GM18870 (cell line): ENCODE measurements at regions not wholly inside any gene's neighbourhood (a gene's known extent, or its start where the extent isn't known, plus 50 kb on each side); places are given as distances from the start of the nearest gene placed in this dataset.
A peak's percentile ranks its signal among the peaks of the same experiment; 100 is the strongest.

Source experiments
- ATAC-seq: cut with Tn5 transposase; IDR thresholded peaks from one replicate; pipeline ENCODE4 v1.9.1; 2021; ENCODE audit warnings: moderate library complexity; ENCODE audit not compliant: unreplicated experiment

DNA sequence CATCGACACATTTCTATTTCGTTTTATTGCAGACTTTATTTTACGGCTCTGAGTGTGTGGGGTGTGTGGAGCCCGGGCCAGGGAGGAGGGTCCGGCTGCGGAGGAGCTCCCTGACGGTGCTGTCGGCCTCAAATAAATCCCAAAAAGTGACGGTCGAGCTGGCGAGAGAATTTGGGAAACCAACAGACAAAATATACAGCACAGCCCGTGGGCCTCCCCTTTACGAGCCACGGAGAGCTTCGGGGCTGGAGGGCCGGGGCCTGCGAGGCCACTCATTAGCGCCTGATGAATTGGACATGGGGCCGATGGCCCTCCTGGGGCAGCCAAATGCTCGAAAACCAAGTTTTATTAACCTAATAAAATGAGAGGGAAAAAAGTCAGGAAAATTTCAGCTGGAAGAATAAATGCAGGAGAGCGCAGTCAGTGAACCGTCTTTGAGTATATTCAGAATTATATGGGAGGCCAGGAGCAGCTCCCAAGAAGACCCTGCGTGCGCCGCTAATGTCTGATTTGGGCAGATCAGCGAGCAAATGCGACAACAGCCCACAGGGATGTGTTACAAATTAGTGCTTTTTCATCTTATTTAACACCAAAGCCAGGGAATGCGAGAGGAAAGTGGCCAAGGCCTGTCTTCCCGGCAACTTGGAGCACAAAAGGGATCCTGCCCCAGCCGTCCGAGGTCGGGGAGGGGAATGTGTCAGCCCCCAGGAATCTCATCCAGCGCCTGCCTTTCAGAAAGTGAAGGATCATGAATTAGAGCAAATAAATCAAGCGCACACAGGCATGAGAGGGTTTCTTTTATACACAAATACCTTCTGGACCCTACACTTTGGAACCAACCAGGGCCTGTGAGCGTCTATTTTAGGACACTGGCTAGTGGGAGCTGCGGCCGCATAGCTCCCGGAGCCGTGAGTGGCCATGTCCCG lies 249.1 kb downstream of the C16orf95 start:
- ATAC-seq: no peak

DNA sequence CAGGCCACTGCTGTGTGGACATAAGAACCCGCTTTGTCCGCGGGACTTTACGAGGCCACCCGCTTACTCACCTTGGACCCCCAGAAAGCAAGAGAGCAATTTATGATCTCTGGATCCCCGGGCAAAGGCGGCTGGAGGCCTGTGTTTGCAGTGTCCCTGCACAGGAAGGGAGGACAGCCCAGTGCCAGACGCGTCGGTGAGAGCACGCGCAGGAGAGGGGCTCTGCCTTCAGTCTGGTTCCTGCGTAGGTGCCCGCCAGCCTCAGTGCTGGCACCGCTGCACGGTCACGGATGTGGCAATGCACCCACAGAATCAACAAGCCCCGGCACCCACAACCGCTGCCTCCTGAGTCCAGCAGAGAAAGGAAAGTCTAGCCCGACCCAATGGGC lies 248.4 kb downstream of the C16orf95 start:
- ATAC-seq: no peak

DNA sequence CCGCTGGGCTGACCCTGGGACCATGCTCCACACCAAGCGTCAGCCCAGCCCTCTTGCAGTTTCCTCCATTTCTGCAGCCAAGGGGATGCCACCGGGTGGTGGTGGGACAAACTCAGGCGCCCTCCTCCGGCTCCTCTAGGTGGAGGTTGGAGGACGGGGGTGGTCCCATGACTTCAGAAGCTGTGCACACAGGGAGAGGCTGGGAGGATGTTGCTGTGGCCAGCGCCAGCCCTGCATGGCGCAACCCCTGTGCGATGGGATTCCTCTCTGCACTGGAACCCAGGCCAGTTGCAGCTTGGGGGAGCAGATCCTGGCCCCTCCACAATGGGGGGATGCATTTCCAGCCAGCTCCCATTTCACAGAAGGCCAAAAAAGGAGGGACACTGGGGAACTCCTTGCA lies 246.5 kb downstream of the C16orf95 start:
- no peak for ATAC-seq

DNA sequence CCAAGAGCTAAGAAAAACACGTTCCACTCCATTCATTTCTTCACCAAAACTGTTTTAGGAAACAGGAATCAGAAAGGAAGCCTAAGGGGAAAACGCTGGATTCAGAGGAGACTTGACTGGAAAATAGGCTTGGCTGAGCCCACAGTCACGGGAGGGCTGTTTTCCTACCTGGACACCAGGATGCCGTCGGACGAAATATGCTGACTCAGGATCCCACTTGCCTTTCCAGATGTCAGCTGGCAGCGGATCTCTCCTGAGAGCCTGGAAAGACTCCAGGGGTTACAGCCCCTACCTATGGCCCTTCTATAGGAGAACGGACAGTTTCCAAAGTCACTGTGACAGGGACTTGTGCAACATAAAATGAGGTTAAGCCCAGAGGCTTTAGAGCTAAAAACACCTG lies 245.1 kb downstream of the C16orf95 start:
- no peak for ATAC-seq

DNA sequence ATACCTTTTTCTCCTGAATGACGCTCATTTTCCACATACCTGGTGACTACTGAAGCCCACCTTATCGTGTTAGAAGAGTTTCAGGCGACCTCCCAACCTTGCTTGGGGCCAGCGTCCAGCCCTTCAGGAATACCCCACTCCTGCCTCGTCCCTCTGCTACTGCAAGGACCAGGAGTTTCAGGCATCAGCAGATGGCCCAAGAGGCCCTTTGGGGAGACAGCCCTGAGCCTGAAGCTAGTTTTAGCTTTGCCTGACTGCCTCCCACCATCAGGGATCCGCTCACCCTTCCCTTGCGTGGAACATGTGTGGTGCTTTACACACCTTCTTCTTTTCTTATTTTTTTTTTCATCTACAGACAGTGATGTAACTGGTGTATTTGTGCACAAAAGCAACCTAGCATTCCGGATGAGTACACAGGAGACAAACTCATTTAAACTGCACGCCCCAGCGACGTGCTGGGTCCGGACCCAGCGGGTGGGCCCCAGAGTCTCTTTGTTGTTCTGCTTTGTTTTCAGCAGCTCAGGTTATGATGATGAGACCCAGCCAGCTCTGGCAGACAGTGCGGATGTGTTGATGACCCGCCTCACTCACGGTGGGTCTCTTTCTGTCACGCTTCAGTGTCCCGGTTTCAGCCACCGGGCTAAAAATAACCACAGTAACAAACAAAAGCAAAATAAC lies 242.4 kb downstream of the C16orf95 start:
- peak; percentile 55 for ATAC-seq

DNA sequence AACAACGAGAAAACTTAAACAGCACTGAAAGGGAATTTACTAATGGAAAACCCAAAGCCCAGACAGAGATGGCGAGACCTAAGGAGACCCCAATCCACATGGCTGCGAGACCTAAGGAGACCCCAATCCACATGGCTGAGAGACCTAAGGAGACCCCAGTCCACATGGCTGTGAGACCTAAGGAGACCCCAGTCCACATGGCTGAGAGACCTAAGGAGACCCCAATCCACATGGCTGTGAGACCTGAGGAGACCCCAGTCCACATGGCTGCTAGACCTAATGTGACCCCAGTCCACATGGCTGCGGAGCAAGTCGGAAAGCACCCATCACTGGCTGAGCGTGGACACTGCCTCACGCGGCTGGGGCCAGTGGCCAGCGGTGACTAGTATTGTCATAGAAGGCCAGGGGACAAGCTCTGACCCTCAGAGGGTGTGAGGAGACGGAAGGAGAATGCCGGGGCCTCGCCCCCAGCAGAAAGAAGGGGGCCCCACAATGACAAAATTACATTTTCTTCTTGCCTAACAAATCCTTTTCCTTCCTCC lies 241.8 kb downstream of the C16orf95 start:
- no peak for ATAC-seq

DNA sequence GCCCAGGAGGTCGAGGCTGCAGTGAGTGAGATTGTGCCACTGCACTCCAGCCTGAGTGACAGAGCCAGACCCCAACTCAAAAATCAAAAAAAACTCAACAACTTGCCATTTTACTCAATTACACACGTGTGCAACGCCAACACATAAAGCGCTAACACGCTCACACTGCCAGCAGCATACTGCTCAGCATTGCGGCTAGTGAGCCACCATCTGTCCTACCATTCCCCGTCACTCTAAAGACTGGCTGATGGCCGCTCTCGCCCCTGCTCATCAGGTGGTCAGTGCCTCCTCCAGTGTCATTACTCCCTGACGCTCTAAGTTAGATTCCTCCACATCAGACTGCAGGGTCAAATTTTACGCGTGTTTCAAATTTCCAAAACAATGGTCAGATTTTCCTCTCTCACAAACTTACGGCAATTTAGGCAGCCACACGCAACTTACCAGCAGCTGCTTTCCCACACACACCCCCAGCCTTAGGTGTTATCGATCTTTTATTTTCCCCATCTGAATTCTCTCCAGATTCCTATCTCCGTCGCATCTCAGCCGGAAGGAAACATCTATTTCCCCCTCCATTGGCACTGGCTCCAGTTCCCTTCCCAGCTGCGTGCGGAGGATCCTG lies 240.8 kb downstream of the C16orf95 start:
- no peak for ATAC-seq

DNA sequence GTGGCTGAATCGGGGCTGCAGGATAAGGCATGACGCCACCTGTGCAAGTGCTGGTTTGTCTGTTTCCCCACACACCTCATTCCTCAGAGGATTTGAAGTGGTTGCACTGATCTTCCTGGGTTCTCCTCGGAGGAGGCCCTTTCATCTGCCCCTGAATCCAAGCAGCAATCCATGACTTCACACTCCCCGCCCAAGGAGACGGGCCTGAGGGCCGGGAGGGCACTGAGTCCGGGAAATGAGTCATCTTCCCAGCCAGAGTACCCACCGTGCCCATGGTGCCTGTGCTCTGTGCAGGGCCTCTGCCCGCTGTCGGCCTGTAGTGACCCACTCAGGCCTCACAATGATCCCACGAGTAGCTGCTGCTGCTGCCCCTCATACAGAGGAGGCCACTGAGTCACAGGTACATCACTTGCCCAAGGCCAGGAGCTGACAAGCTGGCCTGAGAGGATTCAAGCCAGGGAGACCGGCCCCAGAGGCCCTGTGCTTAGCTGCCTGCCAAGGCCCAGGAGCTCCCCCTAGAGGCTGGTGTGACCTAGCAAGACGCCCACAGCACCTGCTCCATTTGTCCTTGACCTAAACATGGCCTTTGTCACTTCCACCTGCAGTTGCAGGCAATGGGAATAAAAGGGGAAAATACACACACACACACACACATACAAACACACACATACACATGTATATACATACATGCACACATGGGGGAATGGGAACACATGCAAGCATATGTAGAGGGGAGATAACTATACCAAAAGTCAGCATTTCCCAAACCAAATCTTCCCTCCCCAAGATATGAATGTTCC lies 240.0 kb downstream of the C16orf95 start:
- ATAC-seq: no peak

DNA sequence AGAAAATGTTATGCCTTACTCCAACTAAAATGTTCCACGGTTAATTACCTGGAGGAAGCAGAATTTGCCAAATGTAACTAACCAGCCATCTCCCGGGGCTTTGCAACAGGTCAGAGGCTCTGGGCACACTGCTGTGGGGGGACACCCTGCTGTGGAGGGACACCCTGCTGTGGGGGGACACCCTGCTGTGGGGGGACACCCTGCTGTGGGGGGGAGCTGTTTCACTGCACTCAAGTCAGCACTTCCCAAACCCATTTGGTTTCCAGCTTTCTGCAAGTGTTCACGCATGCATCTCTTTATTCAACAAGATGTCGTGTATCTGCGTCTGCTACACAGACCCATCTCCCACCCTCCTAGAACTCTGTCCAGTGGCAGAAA lies 239.5 kb downstream of the C16orf95 start:
- ATAC-seq: no peak

DNA sequence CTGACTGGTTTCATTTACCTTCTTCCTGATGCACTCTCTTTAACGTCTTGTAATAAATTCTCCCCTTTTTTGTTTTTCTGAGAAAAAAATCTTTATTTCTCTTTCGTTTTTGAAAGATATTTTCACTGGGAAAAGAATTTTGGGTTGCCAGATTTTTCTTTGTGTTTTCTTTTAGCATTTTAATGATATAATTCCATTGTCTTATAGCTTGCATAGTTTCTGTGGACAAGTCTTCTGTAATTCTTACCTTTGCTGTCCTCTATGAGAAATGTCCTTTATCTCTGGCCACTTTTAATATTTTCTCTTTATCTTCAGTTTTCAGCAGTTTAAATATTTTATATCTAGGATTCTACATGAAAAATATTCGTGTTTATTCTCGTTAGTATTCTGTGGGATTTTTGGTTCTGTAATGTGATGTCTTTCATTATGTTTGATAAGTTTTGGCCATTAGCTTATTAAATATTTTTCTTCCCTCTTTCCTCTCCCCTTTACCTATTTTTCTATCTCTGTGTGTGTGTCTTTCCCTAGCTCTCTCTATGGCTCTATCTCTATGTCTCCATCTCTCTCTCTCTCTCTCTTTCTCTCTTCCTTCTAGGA lies 236.5 kb downstream of the C16orf95 start:
- no peak for ATAC-seq

DNA sequence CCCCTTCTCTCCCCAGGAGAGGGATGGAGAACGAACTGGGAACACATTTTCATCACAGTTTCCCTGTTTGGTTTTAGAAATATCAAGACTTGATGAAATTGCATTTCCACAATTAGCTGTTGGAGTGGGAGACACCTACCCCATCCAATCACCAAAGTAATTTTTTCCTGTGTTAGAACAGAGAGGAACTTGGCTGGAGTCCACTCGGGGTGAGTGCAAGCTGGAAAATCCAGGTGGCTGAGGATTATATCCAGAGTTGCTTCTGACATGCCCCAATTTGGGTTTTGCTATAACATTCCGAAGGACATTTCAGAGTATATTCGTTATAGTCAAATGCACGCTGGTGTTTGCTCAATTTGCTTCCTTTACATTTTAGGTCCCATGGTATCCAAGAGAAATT lies 231.8 kb downstream of the C16orf95 start:
- ATAC-seq: no peak

DNA sequence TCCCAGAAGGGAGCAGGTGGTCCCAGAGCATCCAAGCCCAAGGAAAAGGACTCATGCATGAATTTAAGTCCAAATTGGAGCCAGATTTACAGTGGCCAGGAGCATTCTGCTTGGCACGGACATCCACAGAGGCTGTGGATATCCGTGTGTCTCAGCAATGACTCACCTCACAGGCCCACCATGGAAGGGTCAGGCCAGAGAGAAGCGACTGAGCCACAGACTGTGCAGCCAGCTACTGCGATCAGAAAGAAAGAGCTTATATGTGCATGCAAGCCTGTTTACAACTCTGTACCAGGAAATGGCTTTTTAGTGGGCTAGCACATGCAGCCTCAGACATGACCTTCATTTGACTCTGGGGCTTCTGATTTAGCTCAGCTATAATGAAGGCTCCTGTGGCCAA lies 231.0 kb downstream of the C16orf95 start:
- ATAC-seq: no peak

DNA sequence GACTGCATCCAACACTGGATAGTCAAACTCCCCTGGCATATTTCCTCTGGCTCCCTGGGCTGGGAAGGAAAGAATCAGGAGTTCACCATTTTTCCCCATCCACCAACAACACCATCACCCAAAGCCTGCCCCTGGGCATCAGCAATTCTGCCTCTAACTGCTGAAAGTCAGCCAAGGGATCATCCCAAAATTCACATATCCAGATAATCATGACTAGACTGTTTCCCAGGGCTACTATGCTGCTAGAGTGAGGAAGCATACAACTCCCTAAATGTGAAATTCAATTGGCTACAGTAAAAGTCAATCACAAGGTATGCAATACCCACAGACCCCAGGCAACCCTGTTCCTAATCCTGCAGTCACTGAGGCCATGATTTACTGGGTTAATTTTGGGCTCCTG lies 230.6 kb downstream of the C16orf95 start:
- no peak for ATAC-seq

DNA sequence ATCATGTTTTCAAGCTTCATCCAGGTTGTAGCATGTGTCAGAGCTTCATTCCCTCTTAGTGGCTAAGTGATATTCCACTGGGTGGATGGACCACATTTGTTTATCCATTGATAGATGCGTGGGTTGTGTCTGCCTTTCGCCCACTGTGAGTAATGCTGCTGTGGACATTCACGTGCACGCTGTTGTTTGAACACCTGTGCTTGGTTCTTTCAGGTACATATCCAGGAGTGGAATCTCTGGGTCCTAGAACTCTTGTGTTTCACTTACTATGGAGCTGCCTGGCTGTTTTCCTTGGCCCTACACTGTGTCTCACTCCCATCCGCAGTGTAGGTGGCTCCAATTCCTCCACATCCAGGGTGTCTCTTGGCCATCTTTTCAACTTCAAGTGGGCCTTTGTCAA lies 224.2 kb downstream of the C16orf95 start:
- no peak for ATAC-seq

DNA sequence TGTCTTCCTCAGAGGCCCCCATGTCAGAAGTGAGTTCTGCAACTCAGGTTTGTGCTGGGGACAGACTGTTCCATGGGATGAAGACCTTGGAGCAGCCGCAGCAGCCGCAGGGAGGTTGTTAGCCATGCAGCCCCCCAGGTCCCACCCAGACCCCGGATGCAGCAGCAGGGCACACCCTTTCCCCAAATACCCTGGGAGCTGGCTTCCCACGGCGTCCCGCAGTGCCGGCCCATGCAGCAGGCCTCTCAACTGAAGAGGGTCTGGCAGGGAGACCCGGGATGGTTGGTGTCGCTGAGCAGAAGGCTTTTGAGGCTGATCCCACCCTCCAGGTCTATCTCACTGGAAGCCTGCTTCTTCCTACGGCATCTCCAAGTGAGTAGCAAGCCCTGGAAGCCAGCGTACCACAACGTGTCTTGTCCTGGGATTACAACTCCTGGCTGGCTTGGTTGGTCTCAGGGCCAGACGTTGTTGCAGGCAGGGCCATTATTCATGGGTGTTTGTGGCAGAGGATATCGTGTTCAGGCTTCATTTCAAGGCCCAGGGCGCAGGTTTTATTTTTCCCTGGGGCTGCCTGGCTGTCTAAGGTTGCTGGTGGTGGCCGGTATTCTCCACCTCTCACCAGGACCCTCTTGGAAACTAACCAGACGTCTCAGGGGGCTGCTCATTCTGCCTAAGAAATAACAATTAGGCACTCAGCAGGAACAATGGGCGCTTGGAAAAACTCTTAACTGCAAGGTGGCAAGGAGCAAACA lies 223.2 kb downstream of the C16orf95 start:
- no peak for ATAC-seq

DNA sequence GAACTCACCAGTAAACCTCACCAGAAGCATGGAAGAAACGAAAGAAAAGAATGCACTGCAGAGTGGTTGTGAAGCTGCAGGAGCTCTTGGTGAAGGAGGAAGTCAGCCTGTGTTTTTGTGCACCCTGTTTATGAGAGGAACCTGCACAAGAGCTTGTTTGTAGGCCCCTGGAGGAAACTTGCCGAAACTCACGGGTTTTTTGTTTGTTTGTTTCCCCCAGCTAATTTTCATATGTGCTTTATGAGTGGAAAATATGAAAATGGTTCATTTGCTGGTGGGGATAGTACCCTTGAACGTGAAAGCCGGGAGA lies 222.7 kb downstream of the C16orf95 start:
- no peak for ATAC-seq

DNA sequence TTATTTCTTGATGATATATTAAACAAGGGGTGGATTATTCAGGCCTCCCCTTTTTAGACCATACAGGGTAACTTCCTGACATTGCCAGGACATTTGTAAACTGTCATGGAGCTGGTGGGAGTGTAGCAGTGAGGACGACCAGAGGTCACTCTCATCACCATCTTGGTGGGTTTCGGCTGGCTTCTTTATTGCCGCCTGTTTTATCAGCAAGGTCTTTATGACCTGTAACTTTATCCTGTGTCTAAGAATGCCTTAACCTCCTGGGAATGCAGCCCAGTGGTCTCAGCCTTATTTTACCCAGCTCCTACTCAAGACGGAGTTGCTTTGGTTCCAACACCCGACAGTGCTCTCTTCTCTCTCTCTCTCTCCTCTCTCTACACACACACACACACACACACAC lies 221.9 kb downstream of the C16orf95 start:
- no peak for ATAC-seq

DNA sequence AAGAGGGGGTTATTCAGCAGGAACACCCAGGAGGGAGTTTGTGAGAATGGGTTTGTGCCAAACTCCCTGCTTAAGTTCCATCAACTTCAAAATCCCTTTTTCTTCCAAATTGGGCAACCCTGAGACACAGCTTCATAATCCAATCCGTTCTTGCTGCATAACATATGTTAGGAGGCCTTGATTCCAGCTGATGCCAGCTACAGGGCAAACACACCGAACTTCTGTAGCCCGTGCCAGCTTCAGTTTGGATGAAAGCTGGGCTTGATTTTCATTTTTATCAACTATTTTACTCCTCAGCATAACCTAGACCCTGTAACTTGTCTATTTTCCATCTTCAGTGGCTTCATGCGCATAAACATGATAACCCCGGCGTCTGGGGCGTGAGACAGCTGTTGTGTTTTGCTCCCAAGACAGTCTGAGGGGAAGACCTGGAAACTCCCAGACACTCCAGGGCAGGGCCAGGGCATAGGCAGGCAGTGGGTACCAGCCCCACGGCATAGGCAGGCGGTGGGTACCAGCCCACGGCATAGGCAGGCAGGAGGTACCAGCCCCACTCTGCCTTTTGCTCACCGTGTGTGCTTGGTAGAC lies 220.4 kb downstream of the C16orf95 start:
- ATAC-seq: no peak

DNA sequence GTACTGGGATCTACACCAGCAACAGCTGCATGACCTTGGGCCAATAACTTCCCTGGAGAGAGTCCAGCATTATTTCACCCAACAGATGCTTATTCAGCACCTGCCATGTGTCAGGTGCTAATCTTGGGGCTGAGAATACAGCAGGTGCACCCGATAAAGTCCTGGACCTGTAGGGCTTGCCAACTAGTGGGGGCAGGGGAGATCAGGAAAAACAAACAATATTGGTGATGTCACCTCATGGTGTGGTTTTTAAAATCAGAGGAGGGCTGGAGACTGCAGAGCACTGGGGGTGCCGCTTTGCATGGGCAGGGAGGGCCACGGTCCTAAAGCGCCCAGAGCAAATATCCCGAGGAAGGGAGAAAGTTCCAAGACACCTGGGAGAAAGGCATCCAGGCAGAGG lies 218.8 kb downstream of the C16orf95 start:
- no peak for ATAC-seq
